ENCODE measurements at regions not wholly inside any gene's neighbourhood (a gene's known extent, or its start where the extent isn't known, plus 50 kb on each side); places are given as distances from the start of the nearest gene placed in this dataset.

GRCh38 chr6:91754691-91755090 lies 1167.8 kb upstream of the MAP3K7 start:
- TF ChIP-seq POLR2A (IDR thresholded peaks at IDR 0.05) (no peak), CTCF (IDR thresholded peaks at IDR 0.05) (no peak)
- no peak for DNase-seq
- Histone ChIP-seq H3K27ac (no peak overlapping the region), H3K4me1 (no peaks in the 10 kb centered on the region), H3K27me3 (no peaks in the 10 kb centered on the region), H3K4me3 (replicated peaks in 1 of 3) (no peak overlapping the region), H3K36me3 (no peaks in the 10 kb centered on the region), H3K9me3 (no peaks in the 10 kb centered on the region)
- WGBS, 2 donors: 74 to 78% methylated on average over 1 of the region's 1 CpG
- intact Hi-C loops (cut with DNase I): no loop called here

- Histone ChIP-seq H3K4me1 (no peaks in the 10 kb centered on the region), H3K36me3 (no peaks in the 10 kb centered on the region), H3K27ac (no peak overlapping the region), H3K9me3 (no peaks in the 10 kb centered on the region), H3K27me3 (no peaks in the 10 kb centered on the region), H3K4me3 (replicated peaks in 1 of 3) (no peak overlapping the region)
- TF ChIP-seq CTCF (IDR thresholded peaks at IDR 0.05): no peak
- no peak for TF ChIP-seq POLR2A (IDR thresholded peaks at IDR 0.05)
- intact Hi-C loops (cut with DNase I): no loop called here
- no peak for DNase-seq
- WGBS, 2 donors: 81 to 88% methylated on average over 6 of the region's 6 CpGs
Measured at GRCh38 chr6:91751526-91751925, 1164.7 kb upstream of the MAP3K7 start.

GRCh38 chr6:91744566-91744965 lies 1157.7 kb upstream of the MAP3K7 start:
- no peaks in the 10 kb centered on the region for H3K27me3 ChIP-seq

GRCh38 chr6:91743756-91744155 lies 1156.9 kb upstream of the MAP3K7 start:
- intact Hi-C loops (cut with DNase I): no loop called here
- Histone ChIP-seq H3K4me1 (no peaks in the 10 kb centered on the region), H3K27me3 (no peaks in the 10 kb centered on the region), H3K9me3 (no peaks in the 10 kb centered on the region), H3K27ac (no peak overlapping the region), H3K36me3 (no peaks in the 10 kb centered on the region), H3K4me3 (replicated peaks in 1 of 3) (no peak overlapping the region)
- 77 to 87% methylated on average over 2 of the region's 2 CpGs for WGBS, 2 donors
- no peak for TF ChIP-seq CTCF (IDR thresholded peaks at IDR 0.05)
- no peak for TF ChIP-seq POLR2A (IDR thresholded peaks at IDR 0.05)
- DNase-seq: no peak

More at GRCh38 chr6:91744566-91744965, 1157.7 kb upstream of the MAP3K7 start:
- 42 to 44% methylated on average over 3 of the region's 3 CpGs for WGBS, 2 donors
- Histone ChIP-seq H3K27ac (no peak overlapping the region), H3K4me1 (no peaks in the 10 kb centered on the region), H3K4me3 (replicated peaks in 1 of 3) (no peak overlapping the region), H3K36me3 (no peaks in the 10 kb centered on the region), H3K9me3 (no peaks in the 10 kb centered on the region)
- TF ChIP-seq CTCF (IDR thresholded peaks at IDR 0.05): no peak
- no peak for TF ChIP-seq POLR2A (IDR thresholded peaks at IDR 0.05)
- DNase-seq: no peak
- intact Hi-C loops (cut with DNase I): no loop called here

- Histone ChIP-seq H3K4me3 (replicated peaks in 1 of 3) (no peak overlapping the region), H3K27ac (no peak overlapping the region), H3K27me3 (no peaks in the 10 kb centered on the region), H3K9me3 (no peaks in the 10 kb centered on the region), H3K36me3 (no peaks in the 10 kb centered on the region), H3K4me1 (no peaks in the 10 kb centered on the region)
- TF ChIP-seq CTCF (IDR thresholded peaks at IDR 0.05): no peak
- TF ChIP-seq POLR2A (IDR thresholded peaks at IDR 0.05): no peak
- no peak for DNase-seq
- intact Hi-C loops (cut with DNase I): no loop called here
Measured at GRCh38 chr6:91731939-91732338, 1145.1 kb upstream of the MAP3K7 start.

Data from thyroid gland (tissue), 4 donors.